Right lobe of liver (tissue), 4 donors: ENCODE measurements at regions not wholly inside any gene's neighbourhood (a gene's known extent, or its start where the extent isn't known, plus 50 kb on each side); places are given as distances from the start of the nearest gene placed in this dataset.

Experiments used
- CTCF ChIP-seq, 4 donors: fragments of 200-600 bp in 3 of 4; fragments of 450-650 bp in 1 of 4; IDR thresholded peaks; one replicate each; pipeline versions ENCODE4 v1.5.1 to v1.8.0; 2016 to 2022; ENCODE audit warnings: antibody characterized with exemption in 4 of 4, mild to moderate bottlenecking in 2 of 4
- POLR2A ChIP-seq: fragments of 450-650 bp; IDR thresholded peaks from one replicate; pipeline ENCODE4 v1.6.1; 2017; ENCODE audit warnings: antibody characterized with exemption, mild to moderate bottlenecking
- donor health status: DM: no; HTN: no; CAD: no.
- donor health status: DM: no; HTN: no; CAD: no.
- donor health status: DM: no; HTN: yes; CAD: no.

GRCh38 chr14:27315477-27315876 is 717.6 kb upstream of the NOVA1 start:
- TF ChIP-seq CTCF (IDR thresholded peaks at IDR 0.05) (no peak), POLR2A (no peak)
